Osteoblast (primary cell): ENCODE measurements at regions not wholly inside any gene's neighbourhood (a gene's known extent, or its start where the extent isn't known, plus 50 kb on each side); places are given as distances from the start of the nearest gene placed in this dataset.

ENCODE experiments used
- DNase-seq: peaks from one replicate; pipeline ENCODE4 v3.0.0; 2011; ENCODE audit warnings: low spot score, mixed read lengths; ENCODE audit not compliant: insufficient read length; ENCODE audit errors: missing footprints
- H2AFZ ChIP-seq: 2 replicates; pipeline ENCODE4 v1.6.0; 2011; ENCODE audit warnings: mild to moderate bottlenecking, low read length
- H3K27ac ChIP-seq: 2 replicates; pipeline ENCODE4 v1.5.1; 2011; ENCODE audit warnings: mild to moderate bottlenecking, low read depth, low read length, moderate library complexity
- H3K27me3 ChIP-seq: 2 replicates; pipeline ENCODE4 v1.6.0; 2012; ENCODE audit warnings: mild to moderate bottlenecking, control low read depth, inconsistent platforms, low read length, moderate library complexity; ENCODE audit not compliant: insufficient read depth
- H3K36me3 ChIP-seq: 2 replicates; pipeline ENCODE4 v1.5.1; 2011; ENCODE audit warnings: mild to moderate bottlenecking, low read length, control low read depth, moderate library complexity; ENCODE audit not compliant: insufficient read depth
- H3K4me1 ChIP-seq: 2 replicates; pipeline ENCODE4 v1.5.1; 2011; ENCODE audit warnings: mild to moderate bottlenecking, low read length, control low read depth, moderate library complexity; ENCODE audit not compliant: insufficient read depth
- H3K4me2 ChIP-seq: 2 replicates; pipeline ENCODE4 v1.6.0; 2011; ENCODE audit warnings: mild to moderate bottlenecking, low read length; ENCODE audit not compliant: insufficient read depth
- H3K4me3 ChIP-seq: fragments of 200-600 bp; sonication (generic); 3 replicates; pipeline ENCODE4 v1.5.1; 2012; ENCODE audit warnings: mild to moderate bottlenecking, low read length, inconsistent platforms; ENCODE audit not compliant: insufficient read depth
- H3K79me2 ChIP-seq: 2 replicates; pipeline ENCODE4 v1.6.0; 2012; ENCODE audit warnings: mild to moderate bottlenecking, low read length, control low read depth, inconsistent platforms; ENCODE audit not compliant: insufficient read depth
- H3K9me3 ChIP-seq: 2 replicates; pipeline ENCODE4 v1.5.1; 2011; ENCODE audit warnings: low read depth, low read length, control low read depth
- H4K20me1 ChIP-seq: 2 replicates; pipeline ENCODE4 v1.6.0; 2012; ENCODE audit warnings: mild to moderate bottlenecking, low read length, control low read depth; ENCODE audit not compliant: insufficient read depth
- CTCF ChIP-seq: IDR thresholded peaks from 2 replicates; pipeline ENCODE4 v1.5.1; 2011; ENCODE audit warnings: mild to moderate bottlenecking, low read depth, low read length, moderate library complexity; ENCODE audit errors: extremely low read depth

- no peaks in the 10 kb centered on the region for H3K4me1 ChIP-seq
- no peaks in the 10 kb centered on the region for H3K9me3 ChIP-seq
- H3K79me2 ChIP-seq = no peaks in the 10 kb centered on the region
- H3K4me3 ChIP-seq = no peak overlapping the region
- H3K27me3 ChIP-seq = peaks cover 30% of the 10 kb centered on the region
- TF ChIP-seq CTCF = no peak
- H3K36me3 ChIP-seq = no peaks in the 10 kb centered on the region
- DNase-seq = no peak
- H4K20me1 ChIP-seq = no peaks in the 10 kb centered on the region
- no peak overlapping the region for H2AFZ ChIP-seq
- H3K27ac ChIP-seq = no peak overlapping the region
- H3K4me2 ChIP-seq = no peak overlapping the region
Observed at GRCh38 chr1:94362466-94363058, 55.6 kb upstream of the ABCD3 start.

GRCh38 chr1:94358630-94359599 is 59.3 kb upstream of the ABCD3 start:
- H4K20me1 ChIP-seq = no peaks in the 10 kb centered on the region
- no peak for DNase-seq
- no peaks in the 10 kb centered on the region for H3K4me1 ChIP-seq
- H3K4me2 ChIP-seq = no peak overlapping the region
- TF ChIP-seq CTCF = no peak
- H3K9me3 ChIP-seq = no peaks in the 10 kb centered on the region
- no peak overlapping the region for H3K27ac ChIP-seq
- no peaks in the 10 kb centered on the region for H3K36me3 ChIP-seq
- no peak overlapping the region for H3K4me3 ChIP-seq
- H2AFZ ChIP-seq = no peak overlapping the region
- H3K79me2 ChIP-seq = no peaks in the 10 kb centered on the region
- H3K27me3 ChIP-seq = peaks cover 59% of the 10 kb centered on the region

GRCh38 chr1:94357661-94358060 is 60.5 kb upstream of the ABCD3 start:
- Histone ChIP-seq H3K4me2 (no peak overlapping the region), H4K20me1 (no peaks in the 10 kb centered on the region), H3K79me2 (no peaks in the 10 kb centered on the region), H2AFZ (no peak overlapping the region), H3K4me3 (no peak overlapping the region), H3K4me1 (no peaks in the 10 kb centered on the region), H3K9me3 (no peaks in the 10 kb centered on the region), H3K27me3 (peaks cover 70% of the 10 kb centered on the region), H3K36me3 (no peaks in the 10 kb centered on the region), H3K27ac (no peak overlapping the region)
- no peak for DNase-seq
- TF ChIP-seq CTCF = no peak

- H3K79me2 ChIP-seq = no peaks in the 10 kb centered on the region
- TF ChIP-seq CTCF = no peak
- no peak overlapping the region for H3K4me3 ChIP-seq
- peaks cover 87% of the 10 kb centered on the region for H3K27me3 ChIP-seq
- H3K36me3 ChIP-seq = no peaks in the 10 kb centered on the region
- no peak overlapping the region for H2AFZ ChIP-seq
- H3K27ac ChIP-seq = no peak overlapping the region
- no peaks in the 10 kb centered on the region for H4K20me1 ChIP-seq
- DNase-seq = no peak
- H3K4me2 ChIP-seq = no peak overlapping the region
- no peaks in the 10 kb centered on the region for H3K4me1 ChIP-seq
- H3K9me3 ChIP-seq = no peaks in the 10 kb centered on the region
Observed at GRCh38 chr1:94355485-94355980, 62.7 kb upstream of the ABCD3 start.
